HepG2 (cell line): ENCODE measurements at regions not wholly inside any gene's neighbourhood (a gene's known extent, or its start where the extent isn't known, plus 50 kb on each side); places are given as distances from the start of the nearest gene placed in this dataset.

Experiments
- ATAC-seq: fragments of 200-7000 bp; cut with Tn5 transposase; 3 replicates; pipeline ENCODE4 v1.9.1; 2020; ENCODE audit warnings: mild to moderate bottlenecking, moderate library complexity
- BruUV-seq: library from RNA; stranded (reverse); fragments of 400-500 nt; replicated peaks from 2 replicates; lab custom pipeline; 2021; lab: Mats Ljungman, UMichigan
- CTCF ChIA-PET: fragments of 300-600 bp; formaldehyde crosslinking; extraction: SDS; loops from one replicate; lab custom pipeline; 2021; ENCODE audit warnings: low total read pairs, inconsistent platforms, low intra/inter-chr PET ratio; lab: Yijun Ruan, JAX
- POLR2A ChIA-PET: fragments of 350-600 bp; sonication (Branson Sonifier 250); formaldehyde crosslinking; loops from one replicate; lab custom pipeline; 2020; ENCODE audit warnings: antibody characterized with exemption, inconsistent platforms; lab: Yijun Ruan, JAX
- DNase-seq: peaks from one replicate; pipeline ENCODE4 v3.0.0-alpha.2; 2015; ENCODE audit warnings: low spot score
- FAIRE-seq: peaks from 3 replicates; lab custom pipeline; 2011; peaks lifted over from hg19 to GRCh38; lab: Jason Lieb, UNC
- H2AFZ ChIP-seq: one replicate; pipeline ENCODE4 v1.6.1; 2011; ENCODE audit warnings: low read length, inconsistent platforms
- H3K27ac ChIP-seq: fragments of 300-600 bp; 3 replicates; pipeline ENCODE4 v1.8.0; 2011; ENCODE audit warnings: mixed run types, mild to moderate bottlenecking, mixed read lengths, low read length, inconsistent platforms; ENCODE audit not compliant: insufficient read depth; ENCODE audit errors: extremely low read length
- H3K27me3 ChIP-seq, 2 experiments: fragments of 200-600 bp in 1 of 2; 2 replicates in 1 of 2; 3 replicates in 1 of 2; pipeline versions ENCODE4 v1.6.0 to v1.8.0; 2011; ENCODE audit warnings: low read length in 2 of 2, mild to moderate bottlenecking in 2 of 2, moderate library complexity in 2 of 2, inconsistent platforms in 1 of 2; ENCODE audit not compliant: insufficient read depth in 2 of 2, control insufficient read depth in 1 of 2
- H3K36me3 ChIP-seq, 2 experiments: fragments of 200-600 bp in 1 of 2; replicated peaks in 1 of 2; 2 replicates in 1 of 2; 3 replicates in 1 of 2; pipeline versions ENCODE4 v1.5.1 to v1.8.0; 2011; ENCODE audit warnings: low read length in 2 of 2, inconsistent platforms in 1 of 2; ENCODE audit not compliant: insufficient read depth in 2 of 2, control insufficient read depth in 1 of 2
- H3K4me1 ChIP-seq: 2 replicates; pipeline ENCODE4 v1.5.1; 2012; ENCODE audit warnings: low read length, inconsistent platforms; ENCODE audit not compliant: insufficient read depth
- H3K4me2 ChIP-seq: 2 replicates; pipeline ENCODE4 v1.6.0; 2011; ENCODE audit warnings: low read depth, low read length, inconsistent platforms
- H3K4me3 ChIP-seq, 3 experiments: fragments of 200-600 bp in 1 of 3; sonication (generic), shearing (Covaris generic) in 1 of 3; replicated peaks in 1 of 3; 2 replicates each; pipeline ENCODE4 v1.5.1; 2011 to 2016; ENCODE audit warnings: low read length in 3 of 3, inconsistent platforms in 2 of 3, low read depth in 2 of 3, mild to moderate bottlenecking in 2 of 3, control low read depth in 1 of 3, mixed read lengths in 1 of 3; ENCODE audit not compliant: insufficient read depth in 1 of 3
- H3K79me2 ChIP-seq: one replicate; pipeline ENCODE4 v1.6.1; 2011; ENCODE audit warnings: low read length, inconsistent platforms; ENCODE audit not compliant: insufficient read depth
- H3K9ac ChIP-seq: 2 replicates; pipeline ENCODE4 v1.6.0; 2011; ENCODE audit warnings: mild to moderate bottlenecking, low read depth, low read length, inconsistent platforms; ENCODE audit not compliant: insufficient read depth
- H3K9me3 ChIP-seq: 2 replicates; pipeline ENCODE4 v1.5.1; 2012; ENCODE audit warnings: mild to moderate bottlenecking, low read length
- H4K20me1 ChIP-seq: 2 replicates; pipeline ENCODE4 v1.6.0; 2011; ENCODE audit warnings: inconsistent platforms, mild to moderate bottlenecking, low read length, moderate library complexity; ENCODE audit not compliant: insufficient read depth
- CCAR2 ChIP-seq: fragments of 200-400 bp; formaldehyde crosslinking; optimal IDR thresholded peaks from 2 replicates; pipeline ENCODE3; 2018; ENCODE audit warnings: low read depth, mild to moderate bottlenecking, low read length, moderate library complexity
- GZF1 ChIP-seq: sonication (generic); formaldehyde crosslinking; IDR thresholded peaks from 2 replicates; pipeline ENCODE4 v1.5.1; 2020; ENCODE audit warnings: mild to moderate bottlenecking, missing genetic modification reagents
- HDAC2 ChIP-seq: sonication (generic); formaldehyde crosslinking; IDR thresholded peaks from 2 replicates; pipeline ENCODE4 v1.4.0; 2020; ENCODE audit warnings: missing genetic modification reagents
- HNRNPH1 ChIP-seq: fragments of 200-400 bp; formaldehyde crosslinking; optimal IDR thresholded peaks from 2 replicates; pipeline ENCODE3; 2017; ENCODE audit warnings: mild to moderate bottlenecking, low read depth, low read length
- KLF13 ChIP-seq: sonication (generic); formaldehyde crosslinking; IDR thresholded peaks from 2 replicates; pipeline ENCODE4 v1.4.0; 2020; ENCODE audit warnings: mild to moderate bottlenecking, missing genetic modification reagents
- NCOR1 ChIP-seq: fragments of 200-600 bp; sonication (generic); IDR thresholded peaks from 2 replicates; pipeline ENCODE4 v1.7.0; 2017; ENCODE audit warnings: antibody characterized with exemption, low read length, borderline replicate concordance
- ONECUT2 ChIP-seq: sonication (generic); formaldehyde crosslinking; IDR thresholded peaks from 2 replicates; pipeline ENCODE4 v1.4.0; 2020; ENCODE audit warnings: missing genetic modification reagents
- REPIN1 ChIP-seq: sonication (generic); formaldehyde crosslinking; IDR thresholded peaks from 2 replicates; pipeline ENCODE4 v1.8.0; 2022; ENCODE audit warnings: missing genetic modification reagents, low read depth, mild to moderate bottlenecking, borderline replicate concordance
- U2AF1 ChIP-seq: fragments of 200-400 bp; formaldehyde crosslinking; optimal IDR thresholded peaks from 2 replicates; pipeline ENCODE3; 2017; ENCODE audit warnings: mild to moderate bottlenecking, low read depth, low read length
- ZFP37 ChIP-seq: sonication (generic); formaldehyde crosslinking; IDR thresholded peaks from 2 replicates; pipeline ENCODE4 v1.4.0; 2020; ENCODE audit warnings: missing genetic modification reagents, borderline replicate concordance
- ZNF17 ChIP-seq: sonication (generic); formaldehyde crosslinking; IDR thresholded peaks from 2 replicates; pipeline ENCODE4 v1.5.0; 2020; ENCODE audit warnings: mild to moderate bottlenecking, missing genetic modification reagents
- ZNF615 ChIP-seq: sonication (generic); formaldehyde crosslinking; IDR thresholded peaks from 2 replicates; pipeline ENCODE4 v1.5.0; 2020; ENCODE audit warnings: mild to moderate bottlenecking, missing genetic modification reagents, borderline replicate concordance
- WGBS: methylation state at CpG from one replicate; pipeline ENCODE4 v1.1.6; 2017; ENCODE audit warnings: low lambda C conversion rate; 5-methylcytosine and 5-hydroxymethylcytosine counted together
- in situ Hi-C: cut with HindIII; loops from 2 replicates; pipeline ENCODE4 v1.10.0; 2017; ENCODE audit warnings: low pct_unique_long_range_greater_than_20kb; ENCODE audit not compliant: extremely low pct_ligation_motif_present
- intact Hi-C: fragments of 100-400 bp; cut with micrococcal nuclease; formaldehyde crosslinking; loops from one replicate; pipeline ENCODE4 v1.10.0; 2022; ENCODE audit not compliant: unreplicated experiment
- TF ChIP-seq, protein P1 (sequence below): IDR thresholded peaks from 2 replicates; pipeline ENCODE4 v1.6.1; 2018; ENCODE audit warnings: missing genetic modification reagents
- TF ChIP-seq, protein P2 (sequence below): sonication (generic); formaldehyde crosslinking; IDR thresholded peaks from 2 replicates; pipeline ENCODE4 v1.4.0; 2020; ENCODE audit warnings: missing genetic modification reagents
- TF ChIP-seq, protein P3 (sequence below): sonication (generic); formaldehyde crosslinking; IDR thresholded peaks from 2 replicates; pipeline ENCODE4 v1.4.0; 2020; ENCODE audit warnings: missing genetic modification reagents
- TF ChIP-seq, protein P4 (sequence below): IDR thresholded peaks from 2 replicates; pipeline ENCODE4 v1.6.1; 2016; ENCODE audit warnings: mild to moderate bottlenecking, missing biosample characterization, missing genetic modification reagents

DNA sequence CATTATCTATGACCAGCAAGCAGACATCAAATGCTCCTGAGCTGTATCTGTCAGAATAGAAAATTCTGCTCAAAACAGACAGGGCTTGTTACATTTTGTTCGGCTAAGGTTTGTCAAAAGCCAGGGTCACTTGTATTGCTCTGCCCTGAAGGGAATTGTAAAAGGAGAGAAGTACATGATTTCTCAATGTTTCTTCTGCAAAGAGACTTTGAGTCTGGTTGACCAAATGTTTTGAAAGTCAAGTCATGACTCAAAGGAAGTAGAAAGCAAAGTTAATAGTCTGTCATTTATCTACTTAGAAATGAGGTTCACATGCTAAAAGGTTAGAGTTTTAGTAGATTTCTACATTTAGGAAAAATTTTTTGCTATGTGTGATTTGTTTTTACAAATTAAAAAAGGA lies 1624.1 kb upstream of the ZEB2 start:
- H3K79me2 ChIP-seq: no peaks in the 10 kb centered on the region
- H3K4me1 ChIP-seq: no peaks in the 10 kb centered on the region
- no peaks in the 10 kb centered on the region for H3K27me3 ChIP-seq
- H3K9me3 ChIP-seq: no peaks in the 10 kb centered on the region
- no peak overlapping the region for H3K4me2 ChIP-seq
- CTCF ChIA-PET: no interaction called here
- H4K20me1 ChIP-seq: no peaks in the 10 kb centered on the region
- in situ Hi-C loops: no loop called here
- no peak for FAIRE-seq
- H3K27ac ChIP-seq: no peak overlapping the region
- intact Hi-C loops: no loop called here
- no peak overlapping the region for H3K4me3 ChIP-seq
- H3K36me3 ChIP-seq: no peaks in the 10 kb centered on the region
- H2AFZ ChIP-seq: no peak overlapping the region
- no peak overlapping the region for H3K9ac ChIP-seq
- ATAC-seq: no peak
- no peak for DNase-seq
- POLR2A ChIA-PET: no interaction called here
- no TSS peak for BruUV-seq
- 0% methylated on average over 1 of the region's 1 CpG for WGBS
- TF ChIP-seq ZNF615 (no peak), HNRNPH1 (no peak), KLF13 (CRISPR knock-in tag) (no peak), NCOR1 (no peak), ONECUT2 (no peak), ZNF17 (no peak), U2AF1 (no peak), REPIN1 (no peak), HDAC2 (CRISPR knock-in tag) (no peak), CCAR2 (no peak), GZF1 (CRISPR knock-in tag) (no peak), ZFP37 (no peak)
- TF ChIP-seq, protein P1, sequence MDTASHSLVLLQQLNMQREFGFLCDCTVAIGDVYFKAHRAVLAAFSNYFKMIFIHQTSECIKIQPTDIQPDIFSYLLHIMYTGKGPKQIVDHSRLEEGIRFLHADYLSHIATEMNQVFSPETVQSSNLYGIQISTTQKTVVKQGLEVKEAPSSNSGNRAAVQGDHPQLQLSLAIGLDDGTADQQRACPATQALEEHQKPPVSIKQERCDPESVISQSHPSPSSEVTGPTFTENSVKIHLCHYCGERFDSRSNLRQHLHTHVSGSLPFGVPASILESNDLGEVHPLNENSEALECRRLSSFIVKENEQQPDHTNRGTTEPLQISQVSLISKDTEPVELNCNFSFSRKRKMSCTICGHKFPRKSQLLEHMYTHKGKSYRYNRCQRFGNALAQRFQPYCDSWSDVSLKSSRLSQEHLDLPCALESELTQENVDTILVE (CRISPR knock-in tag): no peak
- TF ChIP-seq, protein P2, sequence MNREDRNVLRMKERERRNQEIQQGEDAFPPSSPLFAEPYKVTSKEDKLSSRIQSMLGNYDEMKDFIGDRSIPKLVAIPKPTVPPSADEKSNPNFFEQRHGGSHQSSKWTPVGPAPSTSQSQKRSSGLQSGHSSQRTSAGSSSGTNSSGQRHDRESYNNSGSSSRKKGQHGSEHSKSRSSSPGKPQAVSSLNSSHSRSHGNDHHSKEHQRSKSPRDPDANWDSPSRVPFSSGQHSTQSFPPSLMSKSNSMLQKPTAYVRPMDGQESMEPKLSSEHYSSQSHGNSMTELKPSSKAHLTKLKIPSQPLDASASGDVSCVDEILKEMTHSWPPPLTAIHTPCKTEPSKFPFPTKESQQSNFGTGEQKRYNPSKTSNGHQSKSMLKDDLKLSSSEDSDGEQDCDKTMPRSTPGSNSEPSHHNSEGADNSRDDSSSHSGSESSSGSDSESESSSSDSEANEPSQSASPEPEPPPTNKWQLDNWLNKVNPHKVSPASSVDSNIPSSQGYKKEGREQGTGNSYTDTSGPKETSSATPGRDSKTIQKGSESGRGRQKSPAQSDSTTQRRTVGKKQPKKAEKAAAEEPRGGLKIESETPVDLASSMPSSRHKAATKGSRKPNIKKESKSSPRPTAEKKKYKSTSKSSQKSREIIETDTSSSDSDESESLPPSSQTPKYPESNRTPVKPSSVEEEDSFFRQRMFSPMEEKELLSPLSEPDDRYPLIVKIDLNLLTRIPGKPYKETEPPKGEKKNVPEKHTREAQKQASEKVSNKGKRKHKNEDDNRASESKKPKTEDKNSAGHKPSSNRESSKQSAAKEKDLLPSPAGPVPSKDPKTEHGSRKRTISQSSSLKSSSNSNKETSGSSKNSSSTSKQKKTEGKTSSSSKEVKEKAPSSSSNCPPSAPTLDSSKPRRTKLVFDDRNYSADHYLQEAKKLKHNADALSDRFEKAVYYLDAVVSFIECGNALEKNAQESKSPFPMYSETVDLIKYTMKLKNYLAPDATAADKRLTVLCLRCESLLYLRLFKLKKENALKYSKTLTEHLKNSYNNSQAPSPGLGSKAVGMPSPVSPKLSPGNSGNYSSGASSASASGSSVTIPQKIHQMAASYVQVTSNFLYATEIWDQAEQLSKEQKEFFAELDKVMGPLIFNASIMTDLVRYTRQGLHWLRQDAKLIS (CRISPR knock-in tag): no peak
- TF ChIP-seq, protein P3, sequence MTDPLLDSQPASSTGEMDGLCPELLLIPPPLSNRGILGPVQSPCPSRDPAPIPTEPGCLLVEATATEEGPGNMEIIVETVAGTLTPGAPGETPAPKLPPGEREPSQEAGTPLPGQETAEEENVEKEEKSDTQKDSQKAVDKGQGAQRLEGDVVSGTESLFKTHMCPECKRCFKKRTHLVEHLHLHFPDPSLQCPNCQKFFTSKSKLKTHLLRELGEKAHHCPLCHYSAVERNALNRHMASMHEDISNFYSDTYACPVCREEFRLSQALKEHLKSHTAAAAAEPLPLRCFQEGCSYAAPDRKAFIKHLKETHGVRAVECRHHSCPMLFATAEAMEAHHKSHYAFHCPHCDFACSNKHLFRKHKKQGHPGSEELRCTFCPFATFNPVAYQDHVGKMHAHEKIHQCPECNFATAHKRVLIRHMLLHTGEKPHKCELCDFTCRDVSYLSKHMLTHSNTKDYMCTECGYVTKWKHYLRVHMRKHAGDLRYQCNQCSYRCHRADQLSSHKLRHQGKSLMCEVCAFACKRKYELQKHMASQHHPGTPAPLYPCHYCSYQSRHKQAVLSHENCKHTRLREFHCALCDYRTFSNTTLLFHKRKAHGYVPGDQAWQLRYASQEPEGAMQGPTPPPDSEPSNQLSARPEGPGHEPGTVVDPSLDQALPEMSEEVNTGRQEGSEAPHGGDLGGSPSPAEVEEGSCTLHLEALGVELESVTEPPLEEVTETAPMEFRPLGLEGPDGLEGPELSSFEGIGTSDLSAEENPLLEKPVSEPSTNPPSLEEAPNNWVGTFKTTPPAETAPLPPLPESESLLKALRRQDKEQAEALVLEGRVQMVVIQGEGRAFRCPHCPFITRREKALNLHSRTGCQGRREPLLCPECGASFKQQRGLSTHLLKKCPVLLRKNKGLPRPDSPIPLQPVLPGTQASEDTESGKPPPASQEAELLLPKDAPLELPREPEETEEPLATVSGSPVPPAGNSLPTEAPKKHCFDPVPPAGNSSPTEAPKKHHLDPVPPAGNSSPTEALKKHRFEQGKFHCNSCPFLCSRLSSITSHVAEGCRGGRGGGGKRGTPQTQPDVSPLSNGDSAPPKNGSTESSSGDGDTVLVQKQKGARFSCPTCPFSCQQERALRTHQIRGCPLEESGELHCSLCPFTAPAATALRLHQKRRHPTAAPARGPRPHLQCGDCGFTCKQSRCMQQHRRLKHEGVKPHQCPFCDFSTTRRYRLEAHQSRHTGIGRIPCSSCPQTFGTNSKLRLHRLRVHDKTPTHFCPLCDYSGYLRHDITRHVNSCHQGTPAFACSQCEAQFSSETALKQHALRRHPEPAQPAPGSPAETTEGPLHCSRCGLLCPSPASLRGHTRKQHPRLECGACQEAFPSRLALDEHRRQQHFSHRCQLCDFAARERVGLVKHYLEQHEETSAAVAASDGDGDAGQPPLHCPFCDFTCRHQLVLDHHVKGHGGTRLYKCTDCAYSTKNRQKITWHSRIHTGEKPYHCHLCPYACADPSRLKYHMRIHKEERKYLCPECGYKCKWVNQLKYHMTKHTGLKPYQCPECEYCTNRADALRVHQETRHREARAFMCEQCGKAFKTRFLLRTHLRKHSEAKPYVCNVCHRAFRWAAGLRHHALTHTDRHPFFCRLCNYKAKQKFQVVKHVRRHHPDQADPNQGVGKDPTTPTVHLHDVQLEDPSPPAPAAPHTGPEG: no peak
- TF ChIP-seq, protein P4, sequence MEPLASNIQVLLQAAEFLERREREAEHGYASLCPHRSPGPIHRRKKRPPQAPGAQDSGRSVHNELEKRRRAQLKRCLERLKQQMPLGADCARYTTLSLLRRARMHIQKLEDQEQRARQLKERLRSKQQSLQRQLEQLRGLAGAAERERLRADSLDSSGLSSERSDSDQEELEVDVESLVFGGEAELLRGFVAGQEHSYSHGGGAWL (CRISPR knock-in tag): no peak
